GM23338 (cell line): ENCODE measurements at regions not wholly inside any gene's neighbourhood (a gene's known extent, or its start where the extent isn't known, plus 50 kb on each side); places are given as distances from the start of the nearest gene placed in this dataset.

ENCODE experiments used
- CREB1 ChIP-seq: fragments of 250-450 bp; sonication (Bioruptor Pico); IDR thresholded peaks from 2 replicates; pipeline ENCODE4 v1.5.0; 2020; ENCODE audit warnings: low read depth, mild to moderate bottlenecking, moderate library complexity
- EZH2 ChIP-seq: fragments of 200-600 bp; sonication (generic); IDR thresholded peaks from one replicate; pipeline ENCODE4 v1.8.0; 2017; ENCODE audit warnings: antibody characterized with exemption, mild to moderate bottlenecking, low read depth; ENCODE audit not compliant: unreplicated experiment
- EZH2phosphoT487 ChIP-seq: fragments of 200-600 bp; sonication (generic); IDR thresholded peaks from one replicate; pipeline ENCODE4 v1.8.1; 2018; ENCODE audit warnings: antibody characterized with exemption; ENCODE audit not compliant: unreplicated experiment
- JUNB ChIP-seq: IDR thresholded peaks from one replicate; pipeline ENCODE4 v1.6.1; 2016; ENCODE audit warnings: antibody characterized with exemption; ENCODE audit not compliant: unreplicated experiment
- NANOG ChIP-seq: IDR thresholded peaks from 2 replicates; pipeline ENCODE4 v1.6.1; 2016; ENCODE audit warnings: antibody characterized with exemption, borderline replicate concordance
- POLR2AphosphoS5 ChIP-seq: IDR thresholded peaks from 2 replicates; pipeline ENCODE4 v1.6.1; 2016; ENCODE audit warnings: antibody characterized with exemption, low read depth
- STAT1 ChIP-seq: IDR thresholded peaks from one replicate; pipeline ENCODE4 v1.6.1; 2016; ENCODE audit warnings: antibody characterized with exemption; ENCODE audit not compliant: unreplicated experiment
- TF ChIP-seq, protein P1 (sequence below), 2 experiments: fragments of 200-600 bp in 1 of 2; sonication (generic) in 1 of 2; conservative IDR thresholded peaks; 2 replicates each; pipeline versions ENCODE4 v1.5.1 to v1.6.1; 2016 to 2017; ENCODE audit warnings: antibody characterized with exemption in 2 of 2, low read depth in 2 of 2, mild to moderate bottlenecking in 2 of 2, moderate library complexity in 1 of 2
- TF ChIP-seq, protein P2 (sequence below): fragments of 250-450 bp; sonication (Bioruptor Pico); IDR thresholded peaks from 2 replicates; pipeline ENCODE4 v1.5.0; 2020; ENCODE audit warnings: mild to moderate bottlenecking, moderate library complexity
- TF ChIP-seq, protein P3 (sequence below): IDR thresholded peaks from one replicate; pipeline ENCODE4 v1.6.1; 2018; ENCODE audit warnings: antibody characterized with exemption; ENCODE audit not compliant: unreplicated experiment
- TF ChIP-seq, protein P4 (sequence below): IDR thresholded peaks from 2 replicates; pipeline ENCODE4 v1.6.1; 2016; ENCODE audit warnings: antibody characterized with exemption

DNA sequence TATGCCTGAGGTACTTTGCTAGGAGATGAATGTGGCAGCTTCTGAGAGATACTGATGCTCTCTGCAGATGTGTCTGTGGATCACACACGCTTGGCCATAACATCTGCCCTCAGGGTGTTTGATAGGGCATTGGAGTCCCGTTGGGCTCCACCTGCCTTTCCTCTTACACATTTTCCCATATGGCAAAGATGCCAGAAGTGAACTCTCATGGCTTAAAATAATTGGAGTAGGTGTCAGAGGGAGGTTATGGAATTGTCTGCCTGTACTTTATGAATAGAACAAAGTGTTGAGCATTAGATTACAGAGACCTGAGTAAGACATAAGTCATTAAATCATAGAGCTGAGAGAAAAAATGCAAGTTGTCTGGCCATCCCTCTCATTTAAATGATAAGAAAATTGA lies 75.3 kb upstream of the PNPT1 start:
- TF ChIP-seq, protein P1, sequence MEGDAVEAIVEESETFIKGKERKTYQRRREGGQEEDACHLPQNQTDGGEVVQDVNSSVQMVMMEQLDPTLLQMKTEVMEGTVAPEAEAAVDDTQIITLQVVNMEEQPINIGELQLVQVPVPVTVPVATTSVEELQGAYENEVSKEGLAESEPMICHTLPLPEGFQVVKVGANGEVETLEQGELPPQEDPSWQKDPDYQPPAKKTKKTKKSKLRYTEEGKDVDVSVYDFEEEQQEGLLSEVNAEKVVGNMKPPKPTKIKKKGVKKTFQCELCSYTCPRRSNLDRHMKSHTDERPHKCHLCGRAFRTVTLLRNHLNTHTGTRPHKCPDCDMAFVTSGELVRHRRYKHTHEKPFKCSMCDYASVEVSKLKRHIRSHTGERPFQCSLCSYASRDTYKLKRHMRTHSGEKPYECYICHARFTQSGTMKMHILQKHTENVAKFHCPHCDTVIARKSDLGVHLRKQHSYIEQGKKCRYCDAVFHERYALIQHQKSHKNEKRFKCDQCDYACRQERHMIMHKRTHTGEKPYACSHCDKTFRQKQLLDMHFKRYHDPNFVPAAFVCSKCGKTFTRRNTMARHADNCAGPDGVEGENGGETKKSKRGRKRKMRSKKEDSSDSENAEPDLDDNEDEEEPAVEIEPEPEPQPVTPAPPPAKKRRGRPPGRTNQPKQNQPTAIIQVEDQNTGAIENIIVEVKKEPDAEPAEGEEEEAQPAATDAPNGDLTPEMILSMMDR (conservative IDR thresholded peaks at IDR 0.05; ENCODE audit: low read depth in 2 of 2) = no peak
- TF ChIP-seq EZH2 = no peak
- no peak for TF ChIP-seq POLR2AphosphoS5
- no peak for TF ChIP-seq EZH2phosphoT487
- no peak for TF ChIP-seq NANOG
- no peak for TF ChIP-seq JUNB
- TF ChIP-seq, protein P2, sequence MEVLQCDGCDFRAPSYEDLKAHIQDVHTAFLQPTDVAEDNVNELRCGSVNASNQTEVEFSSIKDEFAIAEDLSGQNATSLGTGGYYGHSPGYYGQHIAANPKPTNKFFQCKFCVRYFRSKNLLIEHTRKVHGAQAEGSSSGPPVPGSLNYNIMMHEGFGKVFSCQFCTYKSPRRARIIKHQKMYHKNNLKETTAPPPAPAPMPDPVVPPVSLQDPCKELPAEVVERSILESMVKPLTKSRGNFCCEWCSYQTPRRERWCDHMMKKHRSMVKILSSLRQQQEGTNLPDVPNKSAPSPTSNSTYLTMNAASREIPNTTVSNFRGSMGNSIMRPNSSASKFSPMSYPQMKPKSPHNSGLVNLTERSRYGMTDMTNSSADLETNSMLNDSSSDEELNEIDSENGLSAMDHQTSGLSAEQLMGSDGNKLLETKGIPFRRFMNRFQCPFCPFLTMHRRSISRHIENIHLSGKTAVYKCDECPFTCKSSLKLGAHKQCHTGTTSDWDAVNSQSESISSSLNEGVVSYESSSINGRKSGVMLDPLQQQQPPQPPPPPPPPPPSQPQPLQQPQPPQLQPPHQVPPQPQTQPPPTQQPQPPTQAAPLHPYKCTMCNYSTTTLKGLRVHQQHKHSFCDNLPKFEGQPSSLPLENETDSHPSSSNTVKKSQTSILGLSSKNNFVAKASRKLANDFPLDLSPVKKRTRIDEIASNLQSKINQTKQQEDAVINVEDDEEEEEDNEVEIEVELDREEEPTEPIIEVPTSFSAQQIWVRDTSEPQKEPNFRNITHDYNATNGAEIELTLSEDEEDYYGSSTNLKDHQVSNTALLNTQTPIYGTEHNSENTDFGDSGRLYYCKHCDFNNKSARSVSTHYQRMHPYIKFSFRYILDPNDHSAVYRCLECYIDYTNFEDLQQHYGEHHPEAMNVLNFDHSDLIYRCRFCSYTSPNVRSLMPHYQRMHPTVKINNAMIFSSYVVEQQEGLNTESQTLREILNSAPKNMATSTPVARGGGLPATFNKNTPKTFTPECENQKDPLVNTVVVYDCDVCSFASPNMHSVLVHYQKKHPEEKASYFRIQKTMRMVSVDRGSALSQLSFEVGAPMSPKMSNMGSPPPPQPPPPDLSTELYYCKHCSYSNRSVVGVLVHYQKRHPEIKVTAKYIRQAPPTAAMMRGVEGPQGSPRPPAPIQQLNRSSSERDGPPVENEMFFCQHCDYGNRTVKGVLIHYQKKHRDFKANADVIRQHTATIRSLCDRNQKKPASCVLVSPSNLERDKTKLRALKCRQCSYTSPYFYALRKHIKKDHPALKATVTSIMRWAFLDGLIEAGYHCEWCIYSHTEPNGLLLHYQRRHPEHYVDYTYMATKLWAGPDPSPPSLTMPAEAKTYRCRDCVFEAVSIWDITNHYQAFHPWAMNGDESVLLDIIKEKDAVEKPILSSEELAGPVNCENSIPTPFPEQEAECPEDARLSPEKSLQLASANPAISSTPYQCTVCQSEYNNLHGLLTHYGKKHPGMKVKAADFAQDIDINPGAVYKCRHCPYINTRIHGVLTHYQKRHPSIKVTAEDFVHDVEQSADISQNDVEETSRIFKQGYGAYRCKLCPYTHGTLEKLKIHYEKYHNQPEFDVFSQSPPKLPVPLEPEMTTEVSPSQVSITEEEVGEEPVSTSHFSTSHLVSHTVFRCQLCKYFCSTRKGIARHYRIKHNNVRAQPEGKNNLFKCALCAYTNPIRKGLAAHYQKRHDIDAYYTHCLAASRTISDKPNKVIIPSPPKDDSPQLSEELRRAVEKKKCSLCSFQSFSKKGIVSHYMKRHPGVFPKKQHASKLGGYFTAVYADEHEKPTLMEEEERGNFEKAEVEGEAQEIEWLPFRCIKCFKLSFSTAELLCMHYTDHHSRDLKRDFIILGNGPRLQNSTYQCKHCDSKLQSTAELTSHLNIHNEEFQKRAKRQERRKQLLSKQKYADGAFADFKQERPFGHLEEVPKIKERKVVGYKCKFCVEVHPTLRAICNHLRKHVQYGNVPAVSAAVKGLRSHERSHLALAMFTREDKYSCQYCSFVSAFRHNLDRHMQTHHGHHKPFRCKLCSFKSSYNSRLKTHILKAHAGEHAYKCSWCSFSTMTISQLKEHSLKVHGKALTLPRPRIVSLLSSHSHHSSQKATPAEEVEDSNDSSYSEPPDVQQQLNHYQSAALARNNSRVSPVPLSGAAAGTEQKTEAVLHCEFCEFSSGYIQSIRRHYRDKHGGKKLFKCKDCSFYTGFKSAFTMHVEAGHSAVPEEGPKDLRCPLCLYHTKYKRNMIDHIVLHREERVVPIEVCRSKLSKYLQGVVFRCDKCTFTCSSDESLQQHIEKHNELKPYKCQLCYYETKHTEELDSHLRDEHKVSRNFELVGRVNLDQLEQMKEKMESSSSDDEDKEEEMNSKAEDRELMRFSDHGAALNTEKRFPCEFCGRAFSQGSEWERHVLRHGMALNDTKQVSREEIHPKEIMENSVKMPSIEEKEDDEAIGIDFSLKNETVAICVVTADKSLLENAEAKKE (CRISPR knock-in tag) = no peak
- TF ChIP-seq, protein P3, sequence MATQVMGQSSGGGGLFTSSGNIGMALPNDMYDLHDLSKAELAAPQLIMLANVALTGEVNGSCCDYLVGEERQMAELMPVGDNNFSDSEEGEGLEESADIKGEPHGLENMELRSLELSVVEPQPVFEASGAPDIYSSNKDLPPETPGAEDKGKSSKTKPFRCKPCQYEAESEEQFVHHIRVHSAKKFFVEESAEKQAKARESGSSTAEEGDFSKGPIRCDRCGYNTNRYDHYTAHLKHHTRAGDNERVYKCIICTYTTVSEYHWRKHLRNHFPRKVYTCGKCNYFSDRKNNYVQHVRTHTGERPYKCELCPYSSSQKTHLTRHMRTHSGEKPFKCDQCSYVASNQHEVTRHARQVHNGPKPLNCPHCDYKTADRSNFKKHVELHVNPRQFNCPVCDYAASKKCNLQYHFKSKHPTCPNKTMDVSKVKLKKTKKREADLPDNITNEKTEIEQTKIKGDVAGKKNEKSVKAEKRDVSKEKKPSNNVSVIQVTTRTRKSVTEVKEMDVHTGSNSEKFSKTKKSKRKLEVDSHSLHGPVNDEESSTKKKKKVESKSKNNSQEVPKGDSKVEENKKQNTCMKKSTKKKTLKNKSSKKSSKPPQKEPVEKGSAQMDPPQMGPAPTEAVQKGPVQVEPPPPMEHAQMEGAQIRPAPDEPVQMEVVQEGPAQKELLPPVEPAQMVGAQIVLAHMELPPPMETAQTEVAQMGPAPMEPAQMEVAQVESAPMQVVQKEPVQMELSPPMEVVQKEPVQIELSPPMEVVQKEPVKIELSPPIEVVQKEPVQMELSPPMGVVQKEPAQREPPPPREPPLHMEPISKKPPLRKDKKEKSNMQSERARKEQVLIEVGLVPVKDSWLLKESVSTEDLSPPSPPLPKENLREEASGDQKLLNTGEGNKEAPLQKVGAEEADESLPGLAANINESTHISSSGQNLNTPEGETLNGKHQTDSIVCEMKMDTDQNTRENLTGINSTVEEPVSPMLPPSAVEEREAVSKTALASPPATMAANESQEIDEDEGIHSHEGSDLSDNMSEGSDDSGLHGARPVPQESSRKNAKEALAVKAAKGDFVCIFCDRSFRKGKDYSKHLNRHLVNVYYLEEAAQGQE = no peak
- TF ChIP-seq, protein P4, sequence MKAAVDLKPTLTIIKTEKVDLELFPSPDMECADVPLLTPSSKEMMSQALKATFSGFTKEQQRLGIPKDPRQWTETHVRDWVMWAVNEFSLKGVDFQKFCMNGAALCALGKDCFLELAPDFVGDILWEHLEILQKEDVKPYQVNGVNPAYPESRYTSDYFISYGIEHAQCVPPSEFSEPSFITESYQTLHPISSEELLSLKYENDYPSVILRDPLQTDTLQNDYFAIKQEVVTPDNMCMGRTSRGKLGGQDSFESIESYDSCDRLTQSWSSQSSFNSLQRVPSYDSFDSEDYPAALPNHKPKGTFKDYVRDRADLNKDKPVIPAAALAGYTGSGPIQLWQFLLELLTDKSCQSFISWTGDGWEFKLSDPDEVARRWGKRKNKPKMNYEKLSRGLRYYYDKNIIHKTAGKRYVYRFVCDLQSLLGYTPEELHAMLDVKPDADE = no peak
- TF ChIP-seq STAT1 = no peak
- no peak for TF ChIP-seq CREB1
